ENCODE measurements at regions not wholly inside any gene's neighbourhood (a gene's known extent, or its start where the extent isn't known, plus 50 kb on each side); places are given as distances from the start of the nearest gene placed in this dataset.

DNA sequence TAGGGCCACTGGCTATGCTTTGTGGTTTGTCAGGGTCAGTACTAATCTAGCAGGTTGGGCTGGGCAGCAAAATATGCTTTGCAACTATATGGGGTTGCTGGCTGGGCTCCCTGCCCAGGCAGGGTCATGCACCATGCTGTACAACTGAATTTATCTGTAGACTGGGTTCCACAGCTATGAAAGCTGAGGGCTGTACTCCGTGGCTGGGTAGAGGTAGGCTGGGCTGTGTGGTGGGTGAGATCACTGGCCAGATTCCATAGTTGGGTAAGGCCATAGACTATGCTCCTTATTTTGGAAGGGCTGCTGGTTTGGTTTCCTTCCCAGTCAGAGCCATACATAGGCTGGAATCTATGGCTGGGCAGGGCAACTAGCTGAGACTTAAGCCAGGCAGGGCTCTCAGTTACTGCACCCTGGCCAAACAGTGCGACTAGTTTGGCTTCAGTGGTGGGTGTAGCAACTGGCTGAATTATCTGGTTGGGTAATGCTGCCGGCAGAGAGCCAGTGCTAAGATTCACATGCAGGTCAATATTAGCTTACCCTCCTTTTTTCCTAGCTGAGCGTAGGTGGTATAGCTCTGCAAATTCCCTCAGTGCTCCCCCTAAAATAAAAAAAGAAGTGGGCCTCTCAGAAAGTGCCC, 769.1 kb upstream of the CDH8 start:
- TF ChIP-seq CTCF (IDR thresholded peaks at IDR 0.05) (no peak), EP300 (IDR thresholded peaks at IDR 0.05) (no peak), POLR2A (IDR thresholded peaks at IDR 0.05) (no peak)

Measured in stomach (tissue), 4 donors.